OCI-LY7 (cell line): ENCODE measurements at regions not wholly inside any gene's neighbourhood (a gene's known extent, or its start where the extent isn't known, plus 50 kb on each side); places are given as distances from the start of the nearest gene placed in this dataset.

Experiments used
- EZH2phosphoT487 ChIP-seq: fragments of 200-600 bp; sonication (generic); IDR thresholded peaks from 2 replicates; pipeline ENCODE4 v1.6.1; 2018; ENCODE audit warnings: low read depth, borderline replicate concordance, mild to moderate bottlenecking, mixed run types, antibody characterized with exemption, low read length, moderate library complexity, mixed read lengths
- TF ChIP-seq, protein P1 (sequence below): fragments of 200-600 bp; sonication (generic); conservative IDR thresholded peaks from 2 replicates; pipeline ENCODE4 v1.5.1; 2014; ENCODE audit warnings: mild to moderate bottlenecking, antibody characterized with exemption, low read length, moderate library complexity, mixed read lengths

DNA sequence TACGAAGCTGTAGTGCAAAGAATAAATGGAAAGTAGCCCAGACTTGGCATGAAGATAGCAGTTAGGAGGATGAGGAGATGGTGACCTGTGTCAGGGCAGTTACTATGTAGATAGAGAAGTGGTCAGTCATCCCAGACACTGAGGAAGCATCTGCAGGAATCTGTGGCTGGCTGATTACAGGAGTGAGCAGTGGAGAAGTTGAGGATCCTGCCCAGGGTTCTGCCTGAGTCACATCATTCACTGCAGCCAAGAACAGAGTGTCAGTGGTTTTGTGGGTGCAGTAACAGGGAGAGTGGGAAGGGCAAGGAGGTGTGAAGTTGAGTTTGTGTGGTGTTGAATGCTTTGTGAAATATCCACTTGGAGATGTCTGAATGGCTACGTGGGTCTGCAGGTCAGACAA lies 676.4 kb upstream of the NRP1 start:
- TF ChIP-seq, protein P1, sequence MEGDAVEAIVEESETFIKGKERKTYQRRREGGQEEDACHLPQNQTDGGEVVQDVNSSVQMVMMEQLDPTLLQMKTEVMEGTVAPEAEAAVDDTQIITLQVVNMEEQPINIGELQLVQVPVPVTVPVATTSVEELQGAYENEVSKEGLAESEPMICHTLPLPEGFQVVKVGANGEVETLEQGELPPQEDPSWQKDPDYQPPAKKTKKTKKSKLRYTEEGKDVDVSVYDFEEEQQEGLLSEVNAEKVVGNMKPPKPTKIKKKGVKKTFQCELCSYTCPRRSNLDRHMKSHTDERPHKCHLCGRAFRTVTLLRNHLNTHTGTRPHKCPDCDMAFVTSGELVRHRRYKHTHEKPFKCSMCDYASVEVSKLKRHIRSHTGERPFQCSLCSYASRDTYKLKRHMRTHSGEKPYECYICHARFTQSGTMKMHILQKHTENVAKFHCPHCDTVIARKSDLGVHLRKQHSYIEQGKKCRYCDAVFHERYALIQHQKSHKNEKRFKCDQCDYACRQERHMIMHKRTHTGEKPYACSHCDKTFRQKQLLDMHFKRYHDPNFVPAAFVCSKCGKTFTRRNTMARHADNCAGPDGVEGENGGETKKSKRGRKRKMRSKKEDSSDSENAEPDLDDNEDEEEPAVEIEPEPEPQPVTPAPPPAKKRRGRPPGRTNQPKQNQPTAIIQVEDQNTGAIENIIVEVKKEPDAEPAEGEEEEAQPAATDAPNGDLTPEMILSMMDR, result no peak
- TF ChIP-seq EZH2phosphoT487, result no peak
